GM19452 (cell line): ENCODE measurements at regions not wholly inside any gene's neighbourhood (a gene's known extent, or its start where the extent isn't known, plus 50 kb on each side); places are given as distances from the start of the nearest gene placed in this dataset.

Experiments used
- ATAC-seq: cut with Tn5 transposase; IDR thresholded peaks from one replicate; pipeline ENCODE4 v1.9.1; 2021; ENCODE audit not compliant: unreplicated experiment

- ATAC-seq = no peak
These were observed 160.5 kb downstream of the GLI2 start for GRCh38 chr2:120896126-120896525.

- ATAC-seq = no peak
These were observed 161.2 kb downstream of the GLI2 start for GRCh38 chr2:120896901-120897300.

GRCh38 chr2:120897399-120897798 is 161.7 kb downstream of the GLI2 start:
- no peak for ATAC-seq

- no peak for ATAC-seq
These were observed 162.8 kb downstream of the GLI2 start for GRCh38 chr2:120898496-120898895.

- no peak for ATAC-seq
These were observed 163.5 kb downstream of the GLI2 start for GRCh38 chr2:120898961-120899750.

- no peak for ATAC-seq
These were observed 164.1 kb downstream of the GLI2 start for GRCh38 chr2:120899771-120900170.

GRCh38 chr2:120901201-120901600 is 165.5 kb downstream of the GLI2 start:
- ATAC-seq = no peak

- ATAC-seq = no peak
These were observed 166.9 kb downstream of the GLI2 start for GRCh38 chr2:120902592-120902991.

GRCh38 chr2:120904379-120904778 is 168.7 kb downstream of the GLI2 start:
- no peak for ATAC-seq

- no peak for ATAC-seq
These were observed 169.2 kb downstream of the GLI2 start for GRCh38 chr2:120904830-120905234.

- no peak for ATAC-seq
These were observed 169.6 kb downstream of the GLI2 start for GRCh38 chr2:120905298-120905697.

GRCh38 chr2:120905824-120906571 is 170.3 kb downstream of the GLI2 start:
- ATAC-seq = no peak

- no peak for ATAC-seq
These were observed 171.2 kb downstream of the GLI2 start for GRCh38 chr2:120906914-120907313.

- ATAC-seq = no peak
These were observed 172.2 kb downstream of the GLI2 start for GRCh38 chr2:120907822-120908221.

GRCh38 chr2:120908314-120908975 is 172.8 kb downstream of the GLI2 start:
- no peak for ATAC-seq

GRCh38 chr2:120909102-120909501 is 173.4 kb downstream of the GLI2 start:
- ATAC-seq = no peak

- ATAC-seq = no peak
These were observed 174.5 kb downstream of the GLI2 start for GRCh38 chr2:120910164-120910563.

GRCh38 chr2:120910956-120911951 is 175.6 kb downstream of the GLI2 start:
- ATAC-seq = no peak

GRCh38 chr2:120912101-120912985 is 176.7 kb downstream of the GLI2 start:
- no peak for ATAC-seq
